NCI-H1105 treated with DMSO at 0.1 percent for 48 hours (cell line): ENCODE measurements at regions not wholly inside any gene's neighbourhood (a gene's known extent, or its start where the extent isn't known, plus 50 kb on each side); places are given as distances from the start of the nearest gene placed in this dataset.
"Not testable (repeated sequence)": the region's sequence is repeated elsewhere in the genome, so short reads cannot be mapped to it uniquely, and the experiment has no call there.

Experiments
- DNase-seq: peaks from one replicate; lab custom pipeline; 2025; lab: John Stamatoyannopoulos, UW

DNA sequence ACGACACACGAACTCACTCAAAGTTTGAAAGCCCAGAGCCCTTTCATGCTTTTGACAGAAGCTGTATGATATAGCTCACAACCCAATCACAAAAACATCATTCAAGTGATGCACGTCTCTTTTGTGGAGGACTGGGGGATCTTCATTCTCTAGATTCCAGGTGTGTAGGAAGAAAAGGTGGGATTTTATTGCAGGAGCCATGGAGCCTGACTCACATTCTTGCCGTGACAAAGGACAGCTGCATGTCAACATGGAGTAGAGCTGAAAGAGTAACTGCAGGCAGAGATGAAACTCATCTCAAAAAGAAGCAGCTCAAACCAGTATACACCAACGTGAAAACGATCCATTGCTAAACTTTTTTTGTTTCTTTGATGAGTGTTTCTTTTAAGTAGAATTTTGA, 50.9 kb upstream of the PDE1A start:
- no peak for DNase-seq

DNA sequence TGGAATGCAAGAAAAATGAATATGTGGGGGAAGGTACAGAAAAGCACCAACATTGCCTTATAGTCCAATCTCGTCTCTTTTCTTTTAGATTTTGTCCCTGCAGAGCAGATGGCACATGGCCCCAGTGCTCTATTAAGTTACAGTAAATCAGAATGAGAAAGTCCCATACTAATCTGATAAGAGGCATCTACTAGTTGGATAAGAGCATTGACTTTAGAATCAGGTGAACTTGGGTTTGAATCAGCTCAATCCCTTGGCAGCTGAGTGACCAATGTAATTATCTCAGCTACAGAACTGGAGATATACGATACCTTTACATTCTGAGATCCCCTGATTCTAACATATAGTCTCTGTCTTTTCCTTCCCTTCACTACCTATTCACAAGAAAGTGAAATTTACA, 54.8 kb upstream of the PDE1A start:
- DNase-seq = no peak

GRCh38 chr2:182482511-182482910, 55.7 kb upstream of the PDE1A start:
- DNase-seq = no peak

GRCh38 chr2:182496596-182496995, 69.8 kb upstream of the PDE1A start:
- no peak for DNase-seq

DNA sequence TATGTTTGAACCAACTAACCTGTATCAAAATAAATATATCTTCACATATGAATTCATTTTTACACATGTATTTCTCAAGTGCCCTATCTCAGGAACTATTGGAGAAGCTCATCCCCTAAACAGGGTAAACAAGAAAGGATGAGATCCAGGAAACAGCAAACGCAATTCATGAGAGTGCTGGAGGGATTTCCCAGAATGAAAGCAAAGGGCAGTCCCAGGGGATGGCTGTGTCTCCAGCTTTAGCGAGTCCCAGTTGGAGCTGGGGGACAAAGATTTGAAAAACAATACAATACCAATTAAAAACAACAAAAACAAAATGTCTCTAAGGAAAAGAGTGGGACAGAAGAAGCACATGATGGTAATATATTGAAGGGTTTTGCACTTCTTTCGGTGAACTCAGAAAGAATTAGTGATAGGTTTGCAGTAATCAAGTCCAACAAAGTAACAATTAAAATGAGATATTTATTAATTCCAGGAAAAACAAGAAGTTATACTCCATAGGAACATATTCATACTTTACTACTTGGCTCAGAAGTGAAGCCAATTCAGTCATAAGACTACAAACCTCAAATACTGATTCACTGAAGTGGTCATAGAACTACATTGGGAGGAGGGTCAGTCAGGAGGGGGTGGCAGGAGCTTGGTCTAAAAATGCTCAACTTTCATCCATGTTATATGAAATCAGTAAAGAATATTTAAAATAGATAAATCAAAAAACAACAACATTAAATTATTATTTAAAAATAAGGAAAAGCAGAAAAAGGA, 73.1 kb upstream of the PDE1A start:
- DNase-seq = no peak

GRCh38 chr2:182503886-182504285, 77.0 kb upstream of the PDE1A start:
- DNase-seq = no peak

GRCh38 chr2:182504903-182505302, 78.1 kb upstream of the PDE1A start:
- no peak for DNase-seq

- DNase-seq = peak; percentile 18
Measured at GRCh38 chr2:182506606-182507005, 79.8 kb upstream of the PDE1A start.

DNA sequence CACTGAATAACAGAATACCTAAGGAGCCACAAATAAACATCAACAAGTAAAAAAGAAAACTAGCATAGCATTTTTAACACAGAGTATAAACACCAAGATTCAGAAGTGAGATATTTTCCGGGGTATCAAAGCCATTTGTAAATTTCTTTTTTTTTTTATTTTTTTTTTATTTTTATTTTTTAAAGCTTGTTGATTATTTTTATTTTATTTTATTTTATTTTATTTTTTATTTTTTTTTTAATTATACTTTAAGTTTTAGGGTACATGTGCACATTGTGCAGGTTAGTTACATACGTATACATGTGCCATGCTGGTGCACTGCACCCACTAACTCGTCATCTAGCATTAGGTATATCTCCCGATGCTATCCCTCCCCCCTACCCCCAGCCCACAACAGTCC, 81.7 kb upstream of the PDE1A start:
- not testable (repeated sequence) for DNase-seq

DNA sequence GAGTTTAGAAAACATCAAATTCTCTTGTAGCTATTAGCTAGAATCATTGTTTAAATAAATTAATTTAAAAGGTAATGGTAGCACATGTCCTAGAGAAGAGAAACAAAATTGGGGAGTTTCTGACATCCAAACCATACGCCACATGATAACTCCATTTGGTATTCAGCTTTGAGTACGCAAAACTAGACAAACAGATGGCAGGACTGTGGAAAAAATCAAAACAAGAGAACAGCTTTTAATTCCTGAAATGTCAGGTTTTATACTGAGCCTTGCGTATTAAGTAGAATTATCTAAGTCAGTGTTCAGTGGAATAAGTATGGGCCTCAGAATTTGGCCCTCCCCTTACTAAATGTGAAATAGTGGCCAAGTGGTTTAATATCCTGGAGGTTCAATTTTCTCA, 82.4 kb upstream of the PDE1A start:
- DNase-seq = no peak

DNA sequence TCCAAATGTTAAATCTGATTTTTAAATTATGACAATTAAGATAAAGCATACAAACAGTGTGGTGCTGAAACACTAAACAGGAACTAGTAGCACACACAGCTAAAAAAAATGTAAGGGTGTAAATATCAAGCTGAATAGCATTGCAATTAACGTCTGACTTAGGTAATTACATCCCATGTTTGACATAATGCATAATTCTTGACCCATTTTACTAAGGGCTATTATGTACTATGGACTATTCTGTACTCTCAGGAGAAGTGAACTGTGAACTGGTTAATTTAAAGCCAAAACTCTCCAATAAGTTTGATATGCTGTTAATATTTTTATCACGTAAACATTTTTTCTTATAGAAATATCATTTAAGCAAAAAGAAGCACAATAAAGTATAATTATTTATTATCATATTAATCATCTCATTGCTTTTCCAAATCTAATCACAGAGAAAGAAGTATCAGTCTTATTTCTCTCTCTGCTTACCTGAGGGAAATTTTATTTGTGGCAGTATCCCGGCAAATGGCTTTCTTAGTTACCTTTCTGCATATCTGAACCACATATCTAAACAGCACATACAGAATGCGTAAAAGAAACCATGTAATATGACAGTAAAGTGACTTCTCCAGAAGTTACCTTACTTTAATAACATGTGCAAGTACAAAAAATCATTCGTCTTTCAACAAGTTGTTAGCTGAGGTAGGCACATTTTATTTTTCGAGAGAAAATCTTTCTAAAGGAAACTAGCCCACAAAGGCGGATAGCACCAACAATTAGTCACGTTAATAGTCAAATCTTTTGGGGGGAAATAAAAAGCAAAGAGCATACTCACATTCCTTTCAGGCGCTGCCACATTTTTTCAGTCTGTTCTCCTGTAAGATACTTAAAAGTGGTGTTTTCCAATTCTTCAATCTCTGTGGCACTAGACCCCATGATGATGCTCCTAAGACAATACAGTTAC, 94.9 kb upstream of the PDE1A start:
- peak; percentile 13 for DNase-seq

DNA sequence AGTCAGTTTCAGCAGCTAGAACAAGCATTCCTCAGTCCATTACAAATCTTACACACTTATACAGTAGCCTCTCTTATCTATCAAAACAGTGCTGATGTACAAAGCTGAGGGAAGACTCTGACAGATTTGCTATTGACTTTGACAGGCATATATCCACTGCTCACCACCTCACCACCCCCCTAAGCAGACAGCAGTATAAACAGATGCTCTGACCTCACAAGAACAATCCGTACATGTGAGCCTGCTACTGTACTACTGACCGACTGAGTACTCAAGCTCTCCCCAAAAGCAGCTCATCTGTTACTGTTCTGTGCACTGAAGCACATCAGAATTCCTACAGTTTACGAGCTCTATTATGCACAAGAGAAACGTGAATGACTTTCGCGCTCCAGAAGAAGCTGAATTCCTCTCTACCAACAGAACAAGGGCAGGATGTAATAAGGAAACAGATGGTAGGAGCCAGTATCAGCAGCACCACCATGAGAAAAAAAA, 95.6 kb upstream of the PDE1A start:
- peak; percentile 22 for DNase-seq

GRCh38 chr2:182522972-182523473, 96.2 kb upstream of the PDE1A start:
- DNase-seq = peak; percentile 22

- no peak for DNase-seq
Measured at GRCh38 chr2:182530636-182531035, 103.8 kb upstream of the PDE1A start.

GRCh38 chr2:182540252-182540651, 113.4 kb upstream of the PDE1A start:
- DNase-seq = no peak

- no peak for DNase-seq
Measured at GRCh38 chr2:182541268-182541667, 114.4 kb upstream of the PDE1A start.

DNA sequence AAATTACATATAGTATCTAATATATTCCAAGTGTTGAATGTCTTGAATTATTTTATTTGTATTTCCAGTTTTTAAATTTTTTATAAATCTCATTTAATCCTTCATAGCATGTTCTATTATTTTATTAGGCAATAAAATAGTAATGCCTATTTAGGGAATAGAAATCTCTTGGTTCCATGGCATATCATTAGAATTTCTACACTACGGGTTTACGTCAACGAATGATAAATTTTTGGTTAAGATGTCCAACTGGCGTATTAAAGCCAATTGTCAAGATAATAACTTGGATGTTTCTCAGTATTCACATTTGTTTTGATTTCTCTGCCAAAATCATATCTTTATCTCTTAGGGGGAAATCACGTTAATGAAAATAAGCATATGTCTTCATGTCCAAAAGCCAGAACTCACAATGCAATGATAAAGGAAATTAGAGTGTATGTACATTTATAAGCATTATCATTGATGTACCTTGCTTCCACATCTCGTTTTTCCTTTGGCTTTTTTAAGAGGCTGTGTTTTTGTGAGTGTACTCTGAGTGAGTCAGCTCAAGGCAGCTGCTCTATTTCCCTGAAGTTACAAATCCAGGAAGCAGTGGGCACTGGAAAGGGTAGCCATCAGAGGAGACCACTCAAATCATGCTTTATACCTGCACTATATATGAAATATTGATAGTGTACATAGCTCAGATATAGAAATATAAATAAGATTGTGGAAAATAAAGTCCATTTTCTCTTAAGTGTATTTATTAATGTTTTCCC, 115.8 kb upstream of the PDE1A start:
- DNase-seq = no peak

- no peak for DNase-seq
Measured at GRCh38 chr2:182543741-182544525, 117.1 kb upstream of the PDE1A start.

GRCh38 chr2:182545420-182546167, 118.8 kb upstream of the PDE1A start:
- no peak for DNase-seq
